T-cell (primary cell): ENCODE measurements at regions not wholly inside any gene's neighbourhood (a gene's known extent, or its start where the extent isn't known, plus 50 kb on each side); places are given as distances from the start of the nearest gene placed in this dataset.

Experiments
- ATAC-seq, 4 experiments: fragments of 200-7000 bp in 3 of 4; fragments of 150-1000 bp in 1 of 4; cut with Tn5 transposase; replicated peaks in 1 of 4; 1 replicate in 3 of 4; 2 replicates in 1 of 4; pipeline ENCODE4 v1.10.0; 2021; ENCODE audit warnings: moderate library complexity in 3 of 4, mild to moderate bottlenecking in 2 of 4, moderate number of reproducible peaks in 1 of 4
- CTCF ChIA-PET, 2 donors: fragments of 300-600 bp; sonication (Branson Sonifier 250); formaldehyde crosslinking; loops; one replicate each; lab custom pipeline; 2022; ENCODE audit warnings: antibody characterized with exemption in 2 of 2; lab: Charles Lee
- POLR2A ChIA-PET, 2 donors: fragments of 300-600 bp; sonication (Branson Sonifier 250); formaldehyde crosslinking; loops; one replicate each; lab custom pipeline; 2022; ENCODE audit warnings: antibody characterized with exemption in 2 of 2; lab: Charles Lee
- DNase-seq, 35 experiments: peaks; one replicate each; pipeline versions ENCODE4 v3.0.0 to v3.0.0-alpha.2; 2013 to 2023
- H3K27ac ChIP-seq: one replicate; pipeline ENCODE4 v1.5.1; 2013; ENCODE audit warnings: low read length
- H3K27me3 ChIP-seq, 2 experiments: replicated peaks in 1 of 2; 1 replicate in 1 of 2; 2 replicates in 1 of 2; pipeline versions ENCODE4 v1.6.1 to v1.7.0; 2013; ENCODE audit warnings: low read length in 1 of 2, mixed read lengths in 1 of 2; ENCODE audit not compliant: control insufficient read depth in 2 of 2, insufficient read depth in 2 of 2; ENCODE audit errors: extremely low read depth in 1 of 2
- H3K36me3 ChIP-seq, 2 donors: 1 replicate in 1 of 2; 2 replicates in 1 of 2; pipeline versions ENCODE4 v1.6.1 to v1.7.0; 2013; ENCODE audit warnings: low read length in 1 of 2; ENCODE audit not compliant: control insufficient read depth in 2 of 2, insufficient read depth in 1 of 2; ENCODE audit errors: extremely low read depth in 1 of 2
- H3K4me1 ChIP-seq, 2 experiments: 1 replicate in 1 of 2; 2 replicates in 1 of 2; pipeline versions ENCODE4 v1.6.1 to v1.7.0; 2013; ENCODE audit warnings: low read length in 2 of 2, mixed read lengths in 1 of 2; ENCODE audit not compliant: insufficient read depth in 2 of 2, control insufficient read depth in 1 of 2; ENCODE audit errors: extremely low read depth in 1 of 2
- H3K4me3 ChIP-seq, 2 donors: 1 replicate in 1 of 2; 2 replicates in 1 of 2; pipeline versions ENCODE4 v1.5.1 to v1.7.0; 2013; ENCODE audit warnings: mild to moderate bottlenecking in 2 of 2, low read length in 1 of 2, moderate library complexity in 1 of 2; ENCODE audit not compliant: control insufficient read depth in 1 of 2; ENCODE audit errors: extremely low read depth in 1 of 2
- H3K9me3 ChIP-seq: 2 replicates; pipeline ENCODE4 v1.7.0; 2013
- H3K27ac Mint-ChIP-seq, 2 donors: one replicate each; pipeline ENCODE4 v1.8.0; 2020 to 2021; ENCODE audit warnings: mild to moderate bottlenecking in 2 of 2, mixed read lengths in 2 of 2
- H3K27me3 Mint-ChIP-seq, 2 donors: one replicate each; pipeline ENCODE4 v1.8.0; 2021 to 2022; ENCODE audit warnings: mixed read lengths in 2 of 2
- H3K36me3 Mint-ChIP-seq: one replicate; pipeline ENCODE4 v1.8.0; 2021; ENCODE audit warnings: mixed read lengths
- H3K4me1 Mint-ChIP-seq, 3 donors: one replicate each; pipeline ENCODE4 v1.8.0; 2020 to 2022; ENCODE audit warnings: mixed read lengths in 3 of 3, mild to moderate bottlenecking in 1 of 3
- H3K4me3 Mint-ChIP-seq, 3 donors: one replicate each; pipeline ENCODE4 v1.8.0; 2020 to 2022; ENCODE audit warnings: mild to moderate bottlenecking in 3 of 3, mixed read lengths in 3 of 3, moderate library complexity in 3 of 3
- H3K9me3 Mint-ChIP-seq, 3 donors: one replicate each; pipeline ENCODE4 v1.8.0; 2020 to 2022; ENCODE audit warnings: mixed read lengths in 3 of 3
- WGBS: methylation state at CpG from one replicate; pipeline ENCODE4 v1.1.5; 2013; ENCODE audit warnings: missing lambda C conversion rate; ENCODE audit not compliant: insufficient coverage; 5-methylcytosine and 5-hydroxymethylcytosine counted together

DNA sequence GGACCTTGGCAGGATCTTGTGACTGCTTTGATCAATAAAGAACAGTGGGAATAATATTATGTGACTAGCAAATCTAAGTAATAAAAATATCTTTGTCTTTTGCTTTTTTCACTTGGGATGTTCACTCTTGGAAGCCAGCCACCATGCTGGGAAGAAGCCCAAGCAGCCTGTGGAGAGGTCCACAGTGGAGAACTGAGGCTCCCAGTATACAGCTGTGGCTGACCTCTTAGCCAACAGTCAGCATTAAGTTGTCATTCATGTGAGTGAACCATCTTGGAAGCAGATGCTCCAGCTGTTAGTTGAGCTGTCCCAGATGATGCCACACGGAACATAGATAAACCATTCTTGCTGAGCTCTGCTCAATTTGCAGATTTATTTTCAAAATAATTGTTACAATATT lies 160.0 kb downstream of the OSR1 start:
- DNase-seq (no peak), ATAC-seq (no peak)
- no peaks in the 10 kb centered on the region for H3K27me3 Mint-ChIP-seq
- no peaks in the 10 kb centered on the region for H3K36me3 ChIP-seq
- ChIA-PET POLR2A (interaction anchor here in 1 of 2 donors (0.5 kb wide), 1 partner anchor 133 kb away, joined by 3 read pairs; no protein-coding TSS in a partner anchor), CTCF (no interaction called here)
- no peaks in the 10 kb centered on the region for H3K4me1 Mint-ChIP-seq
- no peaks in the 10 kb centered on the region for H3K9me3 ChIP-seq
- WGBS = no CpG with 5 or more reads among the region's 1 CpG
- H3K27ac Mint-ChIP-seq = no peak overlapping the region
- no peak overlapping the region for H3K27ac ChIP-seq
- no peak overlapping the region for H3K4me3 ChIP-seq
- no peaks in the 10 kb centered on the region for H3K27me3 ChIP-seq
- H3K4me3 Mint-ChIP-seq = no peak overlapping the region
- H3K9me3 Mint-ChIP-seq = peaks cover 0 to 8% (median 3%) of the 10 kb centered on the region in 3 donors
- no peaks in the 10 kb centered on the region for H3K4me1 ChIP-seq
- H3K36me3 Mint-ChIP-seq = no peaks in the 10 kb centered on the region

DNA sequence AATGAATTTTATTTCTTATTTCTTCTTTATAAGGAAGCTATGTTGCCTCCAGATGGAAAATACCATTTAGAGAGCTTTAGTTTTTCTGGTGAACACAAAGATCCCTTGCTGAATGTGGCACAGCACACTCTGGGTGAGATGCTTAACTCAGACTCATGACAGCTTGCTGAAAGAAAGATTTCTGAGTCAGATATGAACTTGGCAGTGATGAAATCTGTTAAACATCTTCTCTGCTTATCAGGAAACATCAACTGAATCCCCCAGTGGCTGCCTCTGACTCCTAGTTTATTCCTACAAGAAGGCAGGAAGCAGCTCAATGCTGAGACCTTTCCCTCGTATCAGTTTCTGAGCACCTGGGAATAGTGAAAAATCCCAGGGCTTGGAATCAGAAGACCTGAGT lies 162.8 kb downstream of the OSR1 start:
- Histone ChIP-seq H3K27ac (no peak overlapping the region), H3K36me3 (no peaks in the 10 kb centered on the region), H3K27me3 (no peaks in the 10 kb centered on the region), H3K4me3 (no peak overlapping the region), H3K4me1 (no peaks in the 10 kb centered on the region), H3K9me3 (no peaks in the 10 kb centered on the region)
- Mint-ChIP-seq H3K27ac (no peak overlapping the region), H3K9me3 (peaks cover 0 to 8% (median 3%) of the 10 kb centered on the region in 3 donors), H3K36me3 (no peaks in the 10 kb centered on the region), H3K27me3 (no peaks in the 10 kb centered on the region), H3K4me3 (no peak overlapping the region), H3K4me1 (no peaks in the 10 kb centered on the region)
- ChIA-PET POLR2A (no interaction called here), CTCF (interaction anchor here in 1 of 2 donors (0.7 kb wide), 1 partner anchor 632 kb away, joined by 3 read pairs; no protein-coding TSS in a partner anchor)
- no peak for DNase-seq
- no peak for ATAC-seq
- 83% methylated on average over 1 of the region's 1 CpG for WGBS

DNA sequence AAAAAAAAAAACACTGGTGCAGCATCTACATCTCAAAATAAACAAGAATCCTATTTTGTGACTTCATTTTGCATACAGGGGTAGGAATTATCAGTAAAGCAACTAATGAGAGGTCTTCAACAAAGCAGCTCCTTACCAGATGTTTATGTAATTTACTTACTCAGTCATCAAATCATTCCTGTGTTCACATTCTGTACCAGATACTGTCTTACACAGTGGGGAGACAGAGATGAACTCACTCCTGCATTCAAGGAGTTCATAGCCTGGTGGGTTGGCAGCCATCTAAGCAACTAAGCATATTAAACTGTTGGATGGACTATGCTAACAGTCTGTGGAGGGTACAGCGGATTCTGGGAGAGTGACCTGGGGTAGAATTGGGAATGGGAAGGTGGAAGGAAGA lies 169.0 kb downstream of the OSR1 start:
- Mint-ChIP-seq H3K9me3 (no peaks in the 10 kb centered on the region), H3K27ac (no peak overlapping the region), H3K27me3 (peaks cover 2 to 4% of the 10 kb centered on the region in 2 donors), H3K4me1 (no peaks in the 10 kb centered on the region), H3K4me3 (no peak overlapping the region), H3K36me3 (no peaks in the 10 kb centered on the region)
- POLR2A ChIA-PET = no interaction called here
- no peak overlapping the region for H3K4me3 ChIP-seq
- H3K27me3 ChIP-seq = peaks cover 0 to 8% of the 10 kb centered on the region in 2 experiments
- CTCF ChIA-PET = no interaction called here
- ATAC-seq (no peak), DNase-seq (no peak)
- H3K36me3 ChIP-seq = no peaks in the 10 kb centered on the region
- no peaks in the 10 kb centered on the region for H3K4me1 ChIP-seq
- H3K27ac ChIP-seq = no peak overlapping the region
- 71% methylated on average over 1 of the region's 1 CpG for WGBS
- no peaks in the 10 kb centered on the region for H3K9me3 ChIP-seq

DNA sequence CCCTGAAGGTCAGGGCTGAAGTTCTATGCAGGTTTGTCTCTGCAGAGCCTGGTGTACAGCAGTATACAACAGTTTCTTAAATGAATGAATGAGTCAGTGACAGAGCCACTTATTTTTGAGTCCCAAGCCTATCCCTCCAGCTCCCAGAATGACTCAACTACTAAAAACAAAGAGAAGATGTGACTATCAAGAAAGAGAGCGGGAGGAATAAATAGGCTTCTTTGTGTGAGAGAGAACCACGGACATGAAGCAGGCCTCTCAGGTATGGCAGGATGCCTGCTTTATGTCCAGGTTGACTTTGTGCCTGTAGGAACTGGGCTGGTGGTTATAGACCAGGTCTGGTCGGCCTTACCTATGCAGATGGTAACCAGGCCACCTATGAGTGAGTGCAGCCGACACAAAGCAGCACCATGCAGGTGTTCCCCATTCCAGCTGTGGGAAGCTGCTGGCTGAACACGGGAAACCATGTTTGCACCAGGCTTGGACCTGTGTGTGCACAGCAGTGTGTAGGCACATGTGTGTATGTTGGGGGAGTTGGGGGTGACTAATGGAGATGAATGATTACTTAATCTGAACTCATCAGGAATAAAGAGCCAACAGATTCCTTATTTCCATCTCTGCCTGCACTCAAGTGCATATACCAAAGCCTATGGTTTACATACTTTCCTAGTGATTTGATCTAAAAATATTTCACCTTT lies 171.0 kb downstream of the OSR1 start:
- no peak for DNase-seq
- Mint-ChIP-seq H3K4me3 (no peak overlapping the region), H3K27ac (no peak overlapping the region), H3K27me3 (peaks cover 2 to 4% of the 10 kb centered on the region in 2 donors), H3K36me3 (no peaks in the 10 kb centered on the region), H3K9me3 (peaks cover under 1 to 9% (median 7%) of the 10 kb centered on the region in 3 donors), H3K4me1 (no peaks in the 10 kb centered on the region)
- Histone ChIP-seq H3K27me3 (peaks cover 0 to 8% of the 10 kb centered on the region in 2 experiments), H3K4me3 (no peak overlapping the region), H3K27ac (no peak overlapping the region), H3K4me1 (no peaks in the 10 kb centered on the region), H3K36me3 (no peaks in the 10 kb centered on the region), H3K9me3 (no peaks in the 10 kb centered on the region)
- WGBS = 74% methylated on average over 4 of the region's 5 CpGs
- ChIA-PET CTCF (no interaction called here), POLR2A (no interaction called here)
- no peak for ATAC-seq

DNA sequence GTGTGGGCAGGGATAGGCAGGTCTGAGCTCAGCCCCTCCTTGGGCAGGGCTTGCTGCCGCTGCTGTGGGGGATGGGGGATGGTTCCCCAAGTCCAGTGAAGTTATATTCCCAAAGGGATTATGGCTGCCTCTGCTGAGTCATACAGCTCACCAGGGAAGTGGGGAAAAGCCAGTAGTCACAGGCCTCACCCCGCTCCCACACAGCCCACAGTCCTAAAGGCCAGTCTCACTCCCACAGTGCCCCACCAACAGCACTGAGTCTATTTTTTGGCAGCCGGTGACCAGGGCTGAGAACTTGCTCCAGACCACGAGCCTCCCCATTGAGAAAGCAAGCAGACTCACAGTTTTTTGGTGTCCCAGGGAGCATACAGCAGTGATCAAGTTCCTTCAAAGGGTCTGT lies 173.3 kb downstream of the OSR1 start:
- H3K4me1 Mint-ChIP-seq = no peaks in the 10 kb centered on the region
- DNase-seq = no peak
- no peak overlapping the region for H3K4me3 Mint-ChIP-seq
- H3K36me3 Mint-ChIP-seq = no peaks in the 10 kb centered on the region
- peaks cover 18 to 31% (median 28%) of the 10 kb centered on the region in 3 donors for H3K9me3 Mint-ChIP-seq
- WGBS = 87% methylated on average over 3 of the region's 4 CpGs
- Histone ChIP-seq H3K4me3 (no peak overlapping the region), H3K27me3 (peaks cover 0 to 8% of the 10 kb centered on the region in 2 experiments), H3K4me1 (no peaks in the 10 kb centered on the region), H3K27ac (no peak overlapping the region), H3K36me3 (no peaks in the 10 kb centered on the region), H3K9me3 (no peaks in the 10 kb centered on the region)
- no peak for ATAC-seq
- ChIA-PET CTCF (no interaction called here), POLR2A (no interaction called here)
- peaks cover 2 to 4% of the 10 kb centered on the region in 2 donors for H3K27me3 Mint-ChIP-seq
- no peak overlapping the region for H3K27ac Mint-ChIP-seq

DNA sequence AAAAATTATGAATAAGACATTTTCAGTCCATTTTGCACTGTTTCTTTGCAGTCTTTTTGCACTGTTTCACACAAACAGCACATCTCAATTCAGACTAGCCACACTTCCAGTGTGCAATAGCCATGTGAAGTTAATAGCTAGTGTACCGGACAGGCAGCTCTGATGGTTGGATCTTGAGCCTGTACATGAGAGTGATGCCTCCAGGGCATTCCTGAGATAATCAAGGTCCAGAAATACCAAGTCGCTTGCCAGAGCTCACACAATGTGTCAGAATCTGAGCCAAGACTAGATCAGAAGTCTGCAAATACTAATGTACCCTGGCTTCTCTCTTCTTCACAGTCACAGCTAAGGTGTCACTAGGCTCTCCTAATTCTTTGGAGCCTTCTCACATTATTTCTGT lies 180.2 kb downstream of the OSR1 start:
- Histone ChIP-seq H3K36me3 (no peaks in the 10 kb centered on the region), H3K9me3 (no peaks in the 10 kb centered on the region), H3K4me1 (no peaks in the 10 kb centered on the region), H3K27ac (no peak overlapping the region), H3K4me3 (no peak overlapping the region), H3K27me3 (no peaks in the 10 kb centered on the region)
- ChIA-PET POLR2A (interaction anchor here in 1 of 2 donors (0.5 kb wide), 1 partner anchor 1763 kb away, joined by 8 read pairs; no protein-coding TSS in a partner anchor), CTCF (no interaction called here)
- peaks cover 22 to 33% (median 28%) of the 10 kb centered on the region in 3 donors for H3K9me3 Mint-ChIP-seq
- 71% methylated on average over 1 of the region's 2 CpGs for WGBS
- ATAC-seq = no peak
- no peak overlapping the region for H3K27ac Mint-ChIP-seq
- H3K36me3 Mint-ChIP-seq = no peaks in the 10 kb centered on the region
- H3K27me3 Mint-ChIP-seq = no peaks in the 10 kb centered on the region
- DNase-seq = no peak
- no peak overlapping the region for H3K4me3 Mint-ChIP-seq
- no peaks in the 10 kb centered on the region for H3K4me1 Mint-ChIP-seq
